ENCODE measurements at regions not wholly inside any gene's neighbourhood (a gene's known extent, or its start where the extent isn't known, plus 50 kb on each side); places are given as distances from the start of the nearest gene placed in this dataset.
A peak's percentile ranks its signal among the peaks of the same experiment; 100 is the strongest.

DNA sequence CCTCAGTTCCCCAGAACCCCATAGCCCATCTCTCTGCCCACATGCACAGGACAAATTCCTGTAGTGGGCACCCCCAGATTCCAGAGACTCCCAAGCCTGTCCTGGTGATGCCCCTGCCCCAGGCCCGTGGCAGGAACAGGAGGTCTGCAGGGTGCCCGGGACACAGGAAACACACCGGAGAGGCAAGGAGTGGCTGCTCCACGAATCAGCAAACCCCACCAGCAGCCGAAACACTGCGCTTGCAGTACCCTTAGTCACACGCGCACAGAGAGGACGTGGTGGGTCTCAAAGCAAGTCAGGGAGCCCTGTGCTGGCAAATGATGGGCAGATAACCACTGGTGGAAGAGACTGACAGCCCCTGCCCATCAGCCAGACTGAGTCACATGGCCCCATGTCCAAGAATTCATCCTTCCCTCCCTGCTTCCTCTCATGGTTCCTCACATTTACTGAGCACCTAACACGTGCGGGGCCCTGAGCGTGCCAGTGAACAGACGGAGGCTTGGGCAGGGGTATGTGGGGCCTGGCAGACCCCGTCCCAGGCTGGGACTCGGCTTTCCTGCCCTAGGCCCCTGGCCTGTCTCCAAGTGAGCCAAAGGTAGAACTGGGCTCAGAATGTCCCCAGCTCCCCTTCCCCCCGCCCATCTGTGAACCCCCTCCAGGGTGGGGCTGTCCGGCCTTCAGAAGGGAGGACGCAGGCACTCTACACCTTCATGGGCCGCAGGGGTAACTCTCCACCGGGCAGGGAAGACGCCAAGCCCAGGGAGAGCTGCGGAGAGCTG, 130.4 kb upstream of the IQSEC1 start:
- Histone ChIP-seq H3K4me1 (ENCODE audit: control insufficient read depth in 5 of 5, insufficient read depth in 5 of 5, low read length in 5 of 5) (no peaks in the 10 kb centered on the region), H3K27ac (ENCODE audit: low read depth in 1 of 2, low read length in 1 of 2) (no peak overlapping the region), H3K4me3 (no peak overlapping the region), H3K9me3 (ENCODE audit: control insufficient read depth in 4 of 4, insufficient read depth in 3 of 4, low read length in 3 of 4) (peaks cover 0 to 5% (median 0%) of the 10 kb centered on the region in 4 donors), H3K36me3 (ENCODE audit: control insufficient read depth in 4 of 4, insufficient read depth in 4 of 4, low read length in 4 of 4) (no peaks in the 10 kb centered on the region), H3K27me3 (ENCODE audit: control insufficient read depth in 3 of 3, insufficient read depth in 3 of 3, low read length in 2 of 3) (peaks cover under 1 to 65% (median 42%) of the 10 kb centered on the region in 3 donors), H3K9ac (ENCODE audit: insufficient read depth in 1 of 2, low read length in 2 of 2) (no peak overlapping the region)
- 67 to 69% methylated on average over 22 of the region's 22 CpGs for WGBS, 2 donors
- TF ChIP-seq, protein P1, sequence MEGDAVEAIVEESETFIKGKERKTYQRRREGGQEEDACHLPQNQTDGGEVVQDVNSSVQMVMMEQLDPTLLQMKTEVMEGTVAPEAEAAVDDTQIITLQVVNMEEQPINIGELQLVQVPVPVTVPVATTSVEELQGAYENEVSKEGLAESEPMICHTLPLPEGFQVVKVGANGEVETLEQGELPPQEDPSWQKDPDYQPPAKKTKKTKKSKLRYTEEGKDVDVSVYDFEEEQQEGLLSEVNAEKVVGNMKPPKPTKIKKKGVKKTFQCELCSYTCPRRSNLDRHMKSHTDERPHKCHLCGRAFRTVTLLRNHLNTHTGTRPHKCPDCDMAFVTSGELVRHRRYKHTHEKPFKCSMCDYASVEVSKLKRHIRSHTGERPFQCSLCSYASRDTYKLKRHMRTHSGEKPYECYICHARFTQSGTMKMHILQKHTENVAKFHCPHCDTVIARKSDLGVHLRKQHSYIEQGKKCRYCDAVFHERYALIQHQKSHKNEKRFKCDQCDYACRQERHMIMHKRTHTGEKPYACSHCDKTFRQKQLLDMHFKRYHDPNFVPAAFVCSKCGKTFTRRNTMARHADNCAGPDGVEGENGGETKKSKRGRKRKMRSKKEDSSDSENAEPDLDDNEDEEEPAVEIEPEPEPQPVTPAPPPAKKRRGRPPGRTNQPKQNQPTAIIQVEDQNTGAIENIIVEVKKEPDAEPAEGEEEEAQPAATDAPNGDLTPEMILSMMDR (IDR thresholded peaks at IDR 0.05; ENCODE audit: control extremely low read depth, extremely low read depth): no peak
- no peak for DNase-seq
- no peak for ATAC-seq (ENCODE audit: insufficient read depth, low FRiP score)

DNA sequence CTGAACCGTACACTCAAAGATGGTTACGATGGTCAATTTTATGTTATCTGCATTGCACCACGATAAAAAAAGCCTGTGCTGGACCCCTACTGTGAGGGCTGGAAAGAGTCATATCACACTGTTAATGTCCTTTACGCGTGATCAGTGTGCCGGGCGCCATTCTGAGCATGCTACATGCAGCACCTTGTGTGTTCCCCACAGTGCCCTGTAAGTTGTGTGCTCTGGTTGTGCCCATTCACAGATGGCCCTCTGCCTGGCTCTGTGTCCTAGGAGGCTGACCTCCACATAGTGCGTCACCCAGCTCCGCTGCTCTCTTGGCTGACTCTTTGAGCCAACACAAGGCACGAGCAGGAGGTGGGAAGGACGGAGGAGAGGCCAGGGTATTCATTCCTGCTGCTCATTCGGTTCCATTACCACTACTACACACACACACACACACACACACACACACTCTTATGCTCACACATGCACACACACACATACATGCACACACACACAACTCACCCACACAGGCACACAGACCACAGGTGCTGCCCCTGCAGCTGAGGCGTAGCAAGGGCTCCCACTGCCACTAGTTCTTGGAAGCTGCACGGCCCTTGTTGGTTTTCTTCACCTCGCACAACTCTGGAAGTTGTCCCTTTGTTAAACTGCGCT, 129.6 kb upstream of the IQSEC1 start:
- DNase-seq (no peak), ATAC-seq (ENCODE audit: insufficient read depth, low FRiP score) (no peak)
- 85 to 93% methylated on average over 16 of the region's 16 CpGs for WGBS, 2 donors
- no peak overlapping the region for H3K4me3 ChIP-seq
- H3K27ac ChIP-seq (ENCODE audit: low read depth in 1 of 2, low read length in 1 of 2): no peak overlapping the region
- H3K27me3 ChIP-seq (ENCODE audit: control insufficient read depth in 3 of 3, insufficient read depth in 3 of 3, low read length in 2 of 3): peaks cover 0 to 63% (median 42%) of the 10 kb centered on the region in 3 donors
- peaks cover 0 to 5% (median 0%) of the 10 kb centered on the region in 4 donors for H3K9me3 ChIP-seq (ENCODE audit: control insufficient read depth in 4 of 4, insufficient read depth in 3 of 4, low read length in 3 of 4)
- no peak overlapping the region for H3K9ac ChIP-seq (ENCODE audit: insufficient read depth in 1 of 2, low read length in 2 of 2)
- H3K4me1 ChIP-seq (ENCODE audit: control insufficient read depth in 5 of 5, insufficient read depth in 5 of 5, low read length in 5 of 5): no peaks in the 10 kb centered on the region
- H3K36me3 ChIP-seq (ENCODE audit: control insufficient read depth in 4 of 4, insufficient read depth in 4 of 4, low read length in 4 of 4): no peaks in the 10 kb centered on the region
- TF ChIP-seq, protein P1 (IDR thresholded peaks at IDR 0.05; ENCODE audit: control extremely low read depth, extremely low read depth): no peak

DNA sequence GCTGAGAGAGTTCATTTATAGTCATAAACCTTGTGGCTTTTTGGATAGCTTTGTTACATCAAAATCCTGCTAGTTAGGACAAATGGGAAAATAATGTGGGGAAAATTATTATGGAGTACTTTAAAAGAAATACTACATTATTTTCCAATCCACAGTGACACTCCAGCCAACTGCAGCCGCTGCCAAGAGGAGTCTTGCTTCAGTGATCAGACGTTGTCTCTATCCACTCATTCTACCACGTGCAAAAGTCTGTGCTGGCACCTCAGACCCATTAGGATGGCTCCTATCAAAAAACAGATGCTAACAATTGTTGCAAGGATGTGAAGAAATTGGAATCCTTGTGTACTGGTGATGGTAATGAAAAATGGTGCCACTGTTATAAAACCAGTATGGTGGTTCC, 128.6 kb upstream of the IQSEC1 start:
- peaks cover 0 to 60% (median 39%) of the 10 kb centered on the region in 3 donors for H3K27me3 ChIP-seq (ENCODE audit: control insufficient read depth in 3 of 3, insufficient read depth in 3 of 3, low read length in 2 of 3)
- H3K4me3 ChIP-seq: no peak overlapping the region
- 75 to 86% methylated on average over 3 of the region's 3 CpGs for WGBS, 2 donors
- H3K27ac ChIP-seq (ENCODE audit: low read depth in 1 of 2, low read length in 1 of 2): no peak overlapping the region
- no peak for ATAC-seq (ENCODE audit: insufficient read depth, low FRiP score)
- H3K36me3 ChIP-seq (ENCODE audit: control insufficient read depth in 4 of 4, insufficient read depth in 4 of 4, low read length in 4 of 4): no peaks in the 10 kb centered on the region
- DNase-seq: peak in 2 of 3 donors; percentile 30 to 71
- TF ChIP-seq, protein P1 (IDR thresholded peaks at IDR 0.05; ENCODE audit: control extremely low read depth, extremely low read depth): no peak
- no peak overlapping the region for H3K9ac ChIP-seq (ENCODE audit: insufficient read depth in 1 of 2, low read length in 2 of 2)
- peaks cover 0 to 5% (median 0%) of the 10 kb centered on the region in 4 donors for H3K9me3 ChIP-seq (ENCODE audit: control insufficient read depth in 4 of 4, insufficient read depth in 3 of 4, low read length in 3 of 4)
- H3K4me1 ChIP-seq (ENCODE audit: control insufficient read depth in 5 of 5, insufficient read depth in 5 of 5, low read length in 5 of 5): no peaks in the 10 kb centered on the region
